HG03159 (cell line): ENCODE measurements at regions not wholly inside any gene's neighbourhood (a gene's known extent, or its start where the extent isn't known, plus 50 kb on each side); places are given as distances from the start of the nearest gene placed in this dataset.
"Not testable (repeated sequence)": the region's sequence is repeated elsewhere in the genome, so short reads cannot be mapped to it uniquely, and the experiment has no call there.

Experiments used
- ATAC-seq: cut with Tn5 transposase; IDR thresholded peaks from one replicate; pipeline ENCODE4 v1.9.1; 2021; ENCODE audit warnings: mild to moderate bottlenecking, moderate library complexity; ENCODE audit not compliant: unreplicated experiment

DNA sequence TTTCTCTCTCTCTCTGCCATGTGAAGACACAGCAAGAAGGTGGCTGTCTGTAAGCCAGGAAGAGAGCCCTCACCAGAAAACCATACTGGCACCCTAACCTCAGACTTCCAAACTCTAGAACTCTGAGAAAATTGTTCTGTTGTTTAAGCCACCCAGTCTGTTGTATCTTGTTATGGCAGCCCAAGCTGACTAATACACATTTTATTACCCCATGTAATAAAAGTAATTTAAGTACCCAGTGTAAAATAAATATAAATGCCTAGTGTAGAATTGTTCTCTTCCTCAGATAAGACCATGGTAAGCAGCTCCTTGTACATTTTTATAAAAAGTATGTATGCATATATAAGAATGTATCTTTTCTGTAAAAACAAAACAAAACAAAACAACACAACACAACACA, 119.7 kb downstream of the DTL start:
- ATAC-seq, result no peak

DNA sequence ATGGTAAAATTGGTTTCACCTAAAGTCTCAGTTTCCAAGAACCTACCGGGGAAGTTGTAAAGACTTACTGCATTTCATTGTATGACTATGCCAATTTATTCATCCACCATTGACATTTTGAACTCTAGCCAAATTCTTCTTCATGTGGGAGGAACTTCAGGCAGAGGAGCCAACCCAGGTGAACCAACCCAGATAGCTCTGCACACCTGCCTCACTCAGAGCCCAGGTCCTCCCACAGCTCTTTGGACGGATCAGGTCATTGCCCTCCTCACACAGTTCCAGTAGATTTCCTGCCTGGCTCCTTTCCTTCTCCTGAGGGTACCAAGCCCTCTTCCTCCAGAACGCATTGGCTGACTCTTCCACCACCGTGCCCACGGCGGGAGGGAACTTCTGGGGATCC, 121.7 kb downstream of the DTL start:
- no peak for ATAC-seq

DNA sequence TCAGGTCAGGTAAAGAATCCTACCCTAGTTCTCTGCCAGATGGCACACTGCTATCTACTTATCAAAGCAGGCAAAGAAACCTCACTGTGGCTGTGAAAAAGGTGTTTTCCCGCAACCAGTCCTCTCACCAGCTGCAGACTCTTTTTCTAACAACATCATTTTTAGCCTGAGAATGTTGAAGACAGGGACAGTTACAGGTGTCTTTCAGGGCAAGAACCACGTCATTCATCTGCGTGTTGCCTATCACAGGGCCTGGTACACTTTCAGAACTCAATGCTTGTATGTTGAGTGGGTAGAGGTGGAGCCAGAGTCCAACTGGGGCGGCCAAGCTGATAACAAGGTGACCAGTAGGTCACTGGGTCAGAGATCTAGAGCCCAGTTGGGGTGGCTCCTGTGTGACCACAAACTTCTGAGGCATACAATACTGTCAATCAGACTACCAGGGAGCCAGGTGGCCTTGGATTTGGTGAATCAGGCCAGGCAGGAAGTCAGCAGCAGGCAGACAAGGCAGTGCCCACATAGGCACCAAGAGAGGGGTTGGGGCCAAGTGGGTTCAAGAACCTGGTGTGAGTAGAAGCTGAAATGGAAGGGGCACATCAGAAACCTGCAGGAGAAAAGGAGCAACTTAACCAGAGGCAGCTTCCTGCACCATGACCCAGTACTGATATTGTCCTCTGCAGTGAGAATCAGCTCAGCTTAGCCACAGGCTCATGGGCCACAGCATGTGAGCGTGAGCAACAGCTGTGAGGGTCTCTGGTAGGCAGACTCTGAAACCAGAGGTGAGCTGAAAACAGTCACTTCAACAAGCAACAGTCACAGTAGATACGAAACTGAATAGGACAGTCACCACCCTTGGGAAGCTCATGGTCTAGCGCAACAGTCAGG, 123.6 kb downstream of the DTL start:
- peak; percentile 54 for ATAC-seq

- ATAC-seq, result no peak
These were observed 123.9 kb upstream of the PPP2R5A start for GRCh38 chr1:212161231-212161781.

DNA sequence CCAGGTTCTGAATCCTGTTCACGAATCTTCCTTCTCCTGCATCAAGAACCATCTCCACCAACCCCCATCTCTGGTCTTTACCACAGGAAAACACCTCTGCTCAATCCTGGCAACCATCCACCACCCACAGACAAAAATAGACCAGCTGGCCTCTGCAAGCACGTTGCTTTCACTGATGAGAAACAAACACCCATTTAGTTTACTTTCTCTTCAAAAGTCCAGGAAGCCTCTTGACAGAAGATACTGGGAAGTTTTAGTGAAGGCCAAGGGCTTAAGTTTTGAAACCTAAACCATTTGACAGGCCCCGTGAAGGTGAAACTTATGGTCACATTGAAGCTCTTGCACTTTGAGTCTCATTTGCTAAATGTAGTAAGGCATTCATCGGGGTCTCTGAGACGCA, 122.6 kb upstream of the PPP2R5A start:
- ATAC-seq, result peak; percentile 44

- no peak for ATAC-seq
These were observed 120.9 kb upstream of the PPP2R5A start for GRCh38 chr1:212164095-212164872.

GRCh38 chr1:212166244-212166643, 119.0 kb upstream of the PPP2R5A start:
- ATAC-seq, result no peak

- ATAC-seq, result no peak
These were observed 118.6 kb upstream of the PPP2R5A start for GRCh38 chr1:212166644-212167043.

DNA sequence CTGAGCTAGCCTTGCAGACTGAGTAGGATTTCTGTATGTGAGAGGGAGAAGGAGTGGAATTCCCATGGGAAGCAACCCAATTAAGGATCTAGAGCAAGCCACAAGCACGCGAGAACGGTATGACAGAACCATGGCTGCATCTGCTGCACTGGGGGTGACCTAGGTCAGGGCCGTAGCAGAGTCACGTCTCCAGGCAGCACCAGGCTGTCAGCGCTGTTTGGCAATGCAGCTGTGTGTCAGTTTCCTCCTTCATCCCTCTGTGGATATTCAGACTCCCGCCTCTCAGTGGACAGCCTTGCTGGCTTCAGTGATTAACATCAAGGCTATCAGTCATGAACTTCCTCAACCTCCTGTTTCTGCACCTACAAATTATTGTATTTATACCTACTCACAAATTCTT, 118.1 kb upstream of the PPP2R5A start:
- no peak for ATAC-seq

GRCh38 chr1:212173567-212173966, 111.6 kb upstream of the PPP2R5A start:
- ATAC-seq, result no peak

GRCh38 chr1:212174295-212174694, 110.9 kb upstream of the PPP2R5A start:
- not testable (repeated sequence) for ATAC-seq

- no peak for ATAC-seq
These were observed 107.7 kb upstream of the PPP2R5A start for GRCh38 chr1:212177542-212177941.

DNA sequence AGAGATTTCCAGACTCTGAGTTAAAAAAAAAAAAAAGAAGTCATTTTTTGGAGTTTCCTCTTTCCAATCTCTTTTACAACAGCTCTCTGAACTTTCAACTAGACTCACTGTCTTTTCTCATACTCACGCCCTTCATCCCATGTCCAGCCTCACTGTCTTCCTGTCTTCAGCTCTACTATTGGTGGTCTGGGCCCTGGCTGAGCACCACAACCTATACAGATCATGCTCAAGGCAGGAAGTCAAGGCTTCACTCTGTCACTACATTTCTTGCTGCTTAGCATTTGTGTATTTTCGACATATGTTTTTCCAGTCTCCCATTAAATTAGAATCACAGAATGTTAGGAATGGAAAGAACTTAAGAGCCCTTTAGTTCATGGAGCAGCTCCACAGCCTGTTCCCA, 106.4 kb upstream of the PPP2R5A start:
- no peak for ATAC-seq

DNA sequence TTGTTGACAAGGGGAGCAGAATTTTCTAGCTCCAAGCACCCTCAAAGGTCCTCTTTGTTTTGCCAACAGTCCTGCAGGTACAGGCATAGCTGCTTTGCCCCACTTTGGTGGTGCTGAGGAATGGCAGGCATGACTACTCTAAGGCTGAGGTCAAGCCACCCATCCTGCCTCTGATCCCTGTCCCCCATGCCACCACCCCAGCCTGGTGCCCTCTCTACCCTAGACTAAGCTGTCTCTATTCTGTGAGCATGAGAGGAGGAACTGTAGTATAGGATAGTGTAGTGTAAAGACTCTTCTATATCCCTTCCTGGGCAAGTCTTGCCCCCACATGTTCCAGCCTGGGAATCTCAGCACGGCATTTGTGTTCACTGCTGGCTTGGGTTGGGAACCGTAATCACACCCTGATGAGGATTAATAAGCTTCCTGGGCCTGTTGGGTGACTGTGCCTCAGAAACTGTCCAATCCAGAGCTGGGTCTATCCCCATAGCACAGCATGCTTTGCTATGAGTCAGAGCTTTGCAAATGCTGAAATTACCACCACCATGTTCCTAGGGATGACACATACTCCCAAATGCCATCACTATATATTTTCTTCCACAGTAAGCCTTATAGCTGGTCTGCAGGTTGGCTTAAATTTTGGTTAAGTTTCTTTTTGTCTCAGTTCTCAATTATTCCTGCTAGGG, 105.7 kb upstream of the PPP2R5A start:
- ATAC-seq, result no peak

GRCh38 chr1:212181015-212181882, 104.0 kb upstream of the PPP2R5A start:
- no peak for ATAC-seq

GRCh38 chr1:212182171-212182570, 103.0 kb upstream of the PPP2R5A start:
- no peak for ATAC-seq

GRCh38 chr1:212182579-212182978, 102.6 kb upstream of the PPP2R5A start:
- no peak for ATAC-seq

DNA sequence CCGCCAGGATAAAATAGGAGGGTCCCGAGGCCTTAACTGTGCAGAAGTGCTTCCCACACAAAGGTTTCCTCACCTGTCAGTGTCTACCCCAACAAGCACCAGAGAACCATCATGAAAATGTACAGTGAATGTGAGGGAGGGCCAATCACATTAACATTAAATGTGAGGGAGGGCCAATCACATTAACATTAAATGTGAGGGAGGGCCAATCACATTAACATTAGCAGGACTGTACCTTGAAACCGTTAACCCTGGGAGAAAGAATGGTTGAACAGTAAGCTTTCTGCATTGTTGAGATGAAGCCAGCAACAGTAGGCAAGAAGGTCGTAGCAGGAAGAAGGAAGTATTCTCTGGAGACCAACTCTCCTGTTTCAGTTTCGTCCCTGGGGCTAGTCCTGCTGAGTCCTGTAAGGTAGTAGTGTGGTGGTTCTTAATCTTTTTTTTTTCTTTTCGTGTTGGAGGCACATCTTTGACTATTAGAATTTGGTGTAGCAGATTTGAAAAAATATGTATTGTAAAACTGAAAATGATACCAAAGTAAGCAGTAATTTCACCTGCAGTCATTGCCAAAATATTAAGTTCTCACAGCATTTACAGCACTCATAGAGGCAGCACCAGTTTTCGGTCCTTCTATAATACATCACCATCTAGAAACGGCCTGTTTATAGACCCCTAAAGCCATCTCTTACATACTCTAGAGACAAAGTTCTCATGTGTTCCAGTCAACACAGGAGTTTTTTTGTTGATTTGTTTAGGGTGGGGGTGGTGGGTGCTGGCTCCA, 98.6 kb upstream of the PPP2R5A start:
- ATAC-seq, result peak; percentile 99

DNA sequence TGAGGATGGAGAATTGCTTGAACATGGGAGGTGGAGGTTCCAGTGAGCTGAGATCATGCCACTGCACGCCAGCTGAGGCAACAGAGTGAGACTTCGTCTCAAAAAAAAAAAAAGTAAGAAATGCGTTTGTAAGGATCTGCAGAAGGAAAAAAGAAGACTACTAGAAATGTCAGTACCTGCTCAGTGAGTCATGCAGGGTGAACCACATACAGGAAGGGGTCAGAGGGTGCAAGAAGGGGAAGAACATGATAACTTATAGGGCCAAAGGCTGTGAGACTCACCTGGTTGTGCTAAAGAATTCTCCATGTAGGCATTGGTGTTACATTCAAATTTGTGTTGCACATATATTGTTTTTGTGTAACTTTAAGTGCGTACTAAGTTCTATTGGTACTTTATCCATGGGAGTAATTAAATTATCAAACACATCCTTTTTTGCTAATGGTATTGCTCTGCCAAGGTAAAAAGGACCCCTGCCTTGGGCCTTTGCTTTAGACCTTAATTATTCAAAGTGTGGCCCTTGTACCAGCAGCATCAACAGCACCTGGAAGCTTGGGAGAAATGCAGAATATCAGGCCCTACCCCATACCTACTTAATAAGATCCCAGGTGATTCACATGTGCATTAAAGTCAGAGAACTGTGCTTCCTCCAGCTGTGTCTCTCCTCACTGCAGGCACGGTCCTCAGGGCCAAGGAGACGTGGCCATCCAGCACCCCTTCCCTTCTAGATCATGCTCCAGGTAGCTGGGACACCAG, 96.4 kb upstream of the PPP2R5A start:
- ATAC-seq, result no peak
